H1 (cell line): ENCODE measurements at regions not wholly inside any gene's neighbourhood (a gene's known extent, or its start where the extent isn't known, plus 50 kb on each side); places are given as distances from the start of the nearest gene placed in this dataset.

Source experiments
- EP300 ChIP-seq, 2 experiments: IDR thresholded peaks; 1 replicate in 1 of 2; 2 replicates in 1 of 2; pipeline ENCODE4 v1.6.1; 2011 to 2012; ENCODE audit warnings: low read depth in 2 of 2, low read length in 2 of 2, mild to moderate bottlenecking in 2 of 2, borderline replicate concordance in 1 of 2, inconsistent platforms in 1 of 2, moderate library complexity in 1 of 2

DNA sequence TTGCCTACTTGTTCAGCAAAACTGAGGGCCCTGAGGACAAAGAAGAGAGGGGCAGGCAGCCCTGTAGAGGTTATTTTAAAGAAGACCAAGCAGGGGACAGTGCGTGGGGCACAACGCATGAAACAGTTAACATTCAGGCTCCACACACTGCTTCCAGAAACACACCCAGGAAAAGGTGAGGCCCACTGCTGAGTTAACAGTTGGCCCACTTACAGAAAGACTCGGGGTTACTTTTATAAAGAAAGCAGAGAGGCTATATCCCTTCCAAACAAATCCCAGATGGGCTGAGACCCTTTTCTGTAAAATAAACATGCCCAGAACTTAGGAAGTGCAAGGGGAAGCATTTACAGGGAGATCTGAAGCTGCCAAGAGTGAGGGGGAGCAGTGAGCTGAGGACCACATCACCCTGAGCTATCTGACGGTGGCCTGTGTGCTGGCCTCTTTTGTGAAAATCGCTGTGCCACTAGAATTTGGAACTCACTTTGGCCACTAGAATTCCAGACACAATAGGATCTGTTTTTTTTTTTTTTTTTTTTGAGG lies 49.8 kb upstream of the SSTR4 start (continued):
- no peak for TF ChIP-seq EP300 (IDR thresholded peaks at IDR 0.05; ENCODE audit: borderline replicate concordance in 1 of 2, low read depth in 2 of 2, low read length in 2 of 2)
